WTC11 (cell line): ENCODE measurements at regions not wholly inside any gene's neighbourhood (a gene's known extent, or its start where the extent isn't known, plus 50 kb on each side); places are given as distances from the start of the nearest gene placed in this dataset.

Experiments
- CBFB ChIP-seq: sonication (generic); formaldehyde crosslinking; IDR thresholded peaks from 2 replicates; pipeline ENCODE4 v1.8.1; 2022; ENCODE audit warnings: mild to moderate bottlenecking, low read depth, missing genetic modification reagents
- E2F5 ChIP-seq: sonication (generic); formaldehyde crosslinking; IDR thresholded peaks from 2 replicates; pipeline ENCODE4 v1.8.1; 2022; ENCODE audit warnings: mild to moderate bottlenecking, moderate library complexity, missing genetic modification reagents
- ELF4 ChIP-seq: sonication (generic); formaldehyde crosslinking; IDR thresholded peaks from 2 replicates; pipeline ENCODE4 v1.8.1; 2022; ENCODE audit warnings: low read depth, mild to moderate bottlenecking, moderate library complexity, missing genetic modification reagents
- ERG ChIP-seq: fragments of 250-450 bp; sonication (Bioruptor Pico); IDR thresholded peaks from 2 replicates; pipeline ENCODE4 v1.8.0; 2021; ENCODE audit warnings: mild to moderate bottlenecking
- JUN ChIP-seq: sonication (generic); formaldehyde crosslinking; IDR thresholded peaks from 2 replicates; pipeline ENCODE4 v1.8.0; 2023; ENCODE audit warnings: mild to moderate bottlenecking, missing genetic modification reagents
- MXD4 ChIP-seq: fragments of 250-450 bp; sonication (Bioruptor Pico); IDR thresholded peaks from 2 replicates; pipeline ENCODE4 v1.8.0; 2021; ENCODE audit warnings: mild to moderate bottlenecking, moderate library complexity, borderline replicate concordance
- NR1H2 ChIP-seq: sonication (generic); formaldehyde crosslinking; IDR thresholded peaks from 2 replicates; pipeline ENCODE4 v1.9.0; 2021; ENCODE audit warnings: mild to moderate bottlenecking, moderate library complexity, missing genetic modification reagents
- ZBTB21 ChIP-seq: sonication (generic); formaldehyde crosslinking; IDR thresholded peaks from 2 replicates; pipeline ENCODE4 v1.8.1; 2023; ENCODE audit warnings: mild to moderate bottlenecking, missing genetic modification reagents, borderline replicate concordance
- ZNF263 ChIP-seq: sonication (generic); formaldehyde crosslinking; IDR thresholded peaks from 2 replicates; pipeline ENCODE4 v1.8.1; 2022; ENCODE audit warnings: low read depth, mild to moderate bottlenecking, moderate library complexity, missing genetic modification reagents
- ZNF281 ChIP-seq: sonication (generic); formaldehyde crosslinking; IDR thresholded peaks from 2 replicates; pipeline ENCODE4 v1.8.0; 2023; ENCODE audit warnings: mild to moderate bottlenecking, missing genetic modification reagents
- ZNF416 ChIP-seq: fragments of 250-450 bp; sonication (Bioruptor Pico); IDR thresholded peaks from 2 replicates; pipeline ENCODE4 v1.9.0; 2021; ENCODE audit warnings: mild to moderate bottlenecking, inconsistent platforms
- TF ChIP-seq, protein P1 (sequence below): fragments of 200-600 bp; IDR thresholded peaks from 2 replicates; pipeline ENCODE4 v1.8.0; 2022; ENCODE audit warnings: antibody characterized with exemption
- TF ChIP-seq, protein P2 (sequence below): sonication (generic); formaldehyde crosslinking; IDR thresholded peaks from 2 replicates; pipeline ENCODE4 v1.8.1; 2022; ENCODE audit warnings: mild to moderate bottlenecking, missing genetic modification reagents, moderate library complexity, borderline replicate concordance
- TF ChIP-seq, protein P3 (sequence below): sonication (generic); formaldehyde crosslinking; IDR thresholded peaks from 2 replicates; pipeline ENCODE4 v1.8.0; 2022; ENCODE audit warnings: mild to moderate bottlenecking, missing genetic modification reagents

DNA sequence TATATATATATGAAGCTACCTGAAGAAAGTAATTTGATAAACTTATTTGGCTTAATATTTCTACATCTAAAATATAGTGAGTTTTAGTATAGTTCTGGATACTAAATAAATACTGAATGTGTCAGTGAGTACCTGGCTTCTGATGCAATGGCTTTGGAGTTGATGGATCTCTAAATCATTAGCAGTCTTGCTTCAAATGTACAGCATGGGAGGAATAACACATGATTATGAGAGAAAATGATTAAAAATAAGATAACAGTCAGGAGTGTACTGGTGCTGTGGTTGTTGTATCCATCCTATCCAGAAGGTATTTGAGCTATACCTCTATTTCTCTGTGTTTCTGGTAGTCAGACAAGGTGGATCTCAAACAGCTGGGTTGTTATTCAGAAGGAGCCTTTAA is 641.3 kb downstream of the TRAM1L1 start:
- TF ChIP-seq, protein P1, sequence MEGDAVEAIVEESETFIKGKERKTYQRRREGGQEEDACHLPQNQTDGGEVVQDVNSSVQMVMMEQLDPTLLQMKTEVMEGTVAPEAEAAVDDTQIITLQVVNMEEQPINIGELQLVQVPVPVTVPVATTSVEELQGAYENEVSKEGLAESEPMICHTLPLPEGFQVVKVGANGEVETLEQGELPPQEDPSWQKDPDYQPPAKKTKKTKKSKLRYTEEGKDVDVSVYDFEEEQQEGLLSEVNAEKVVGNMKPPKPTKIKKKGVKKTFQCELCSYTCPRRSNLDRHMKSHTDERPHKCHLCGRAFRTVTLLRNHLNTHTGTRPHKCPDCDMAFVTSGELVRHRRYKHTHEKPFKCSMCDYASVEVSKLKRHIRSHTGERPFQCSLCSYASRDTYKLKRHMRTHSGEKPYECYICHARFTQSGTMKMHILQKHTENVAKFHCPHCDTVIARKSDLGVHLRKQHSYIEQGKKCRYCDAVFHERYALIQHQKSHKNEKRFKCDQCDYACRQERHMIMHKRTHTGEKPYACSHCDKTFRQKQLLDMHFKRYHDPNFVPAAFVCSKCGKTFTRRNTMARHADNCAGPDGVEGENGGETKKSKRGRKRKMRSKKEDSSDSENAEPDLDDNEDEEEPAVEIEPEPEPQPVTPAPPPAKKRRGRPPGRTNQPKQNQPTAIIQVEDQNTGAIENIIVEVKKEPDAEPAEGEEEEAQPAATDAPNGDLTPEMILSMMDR = no peak
- TF ChIP-seq NR1H2 (no peak), ELF4 (CRISPR knock-in tag) (no peak), ZBTB21 (CRISPR knock-in tag) (no peak), ZNF263 (CRISPR knock-in tag) (no peak), CBFB (CRISPR knock-in tag) (no peak), JUN (CRISPR knock-in tag) (no peak), MXD4 (no peak), ERG (CRISPR knock-in tag) (no peak), E2F5 (CRISPR knock-in tag) (no peak), ZNF281 (CRISPR knock-in tag) (no peak), ZNF416 (CRISPR knock-in tag) (no peak)
- TF ChIP-seq, protein P2, sequence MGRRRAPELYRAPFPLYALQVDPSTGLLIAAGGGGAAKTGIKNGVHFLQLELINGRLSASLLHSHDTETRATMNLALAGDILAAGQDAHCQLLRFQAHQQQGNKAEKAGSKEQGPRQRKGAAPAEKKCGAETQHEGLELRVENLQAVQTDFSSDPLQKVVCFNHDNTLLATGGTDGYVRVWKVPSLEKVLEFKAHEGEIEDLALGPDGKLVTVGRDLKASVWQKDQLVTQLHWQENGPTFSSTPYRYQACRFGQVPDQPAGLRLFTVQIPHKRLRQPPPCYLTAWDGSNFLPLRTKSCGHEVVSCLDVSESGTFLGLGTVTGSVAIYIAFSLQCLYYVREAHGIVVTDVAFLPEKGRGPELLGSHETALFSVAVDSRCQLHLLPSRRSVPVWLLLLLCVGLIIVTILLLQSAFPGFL = no peak
- TF ChIP-seq, protein P3, sequence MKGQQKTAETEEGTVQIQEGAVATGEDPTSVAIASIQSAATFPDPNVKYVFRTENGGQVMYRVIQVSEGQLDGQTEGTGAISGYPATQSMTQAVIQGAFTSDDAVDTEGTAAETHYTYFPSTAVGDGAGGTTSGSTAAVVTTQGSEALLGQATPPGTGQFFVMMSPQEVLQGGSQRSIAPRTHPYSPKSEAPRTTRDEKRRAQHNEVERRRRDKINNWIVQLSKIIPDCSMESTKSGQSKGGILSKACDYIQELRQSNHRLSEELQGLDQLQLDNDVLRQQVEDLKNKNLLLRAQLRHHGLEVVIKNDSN = no peak
